GM13977 (cell line): ENCODE measurements at regions not wholly inside any gene's neighbourhood (a gene's known extent, or its start where the extent isn't known, plus 50 kb on each side); places are given as distances from the start of the nearest gene placed in this dataset.

Experiments used
- DNase-seq: peaks from one replicate; pipeline ENCODE4 v3.0.0; 2012; ENCODE audit warnings: low spot score
- CTCF ChIP-seq: IDR thresholded peaks from 2 replicates; pipeline ENCODE4 v1.5.1; 2012; ENCODE audit warnings: mild to moderate bottlenecking, control low read depth; ENCODE audit not compliant: insufficient read depth; ENCODE audit errors: extremely low read depth, missing control alignments
- in situ Hi-C: fragments of 300-500 bp; cut with MboI; formaldehyde crosslinking; loops from one replicate; pipeline ENCODE4 v1.12.0; 2022; ENCODE audit warnings: low sequenced_read_pairs, low pct_unique_long_range_greater_than_20kb, mixed read lengths, inconsistent platforms; ENCODE audit not compliant: unreplicated experiment

- in situ Hi-C loops, result no loop called here
- DNase-seq, result no peak
- TF ChIP-seq CTCF, result no peak
These were observed 1042.3 kb upstream of the NRXN1 start for GRCh38 chr2:52074130-52074719.

GRCh38 chr2:52072949-52073348 is 1041.0 kb upstream of the NRXN1 start:
- in situ Hi-C loops, result no loop called here
- DNase-seq, result no peak
- TF ChIP-seq CTCF, result no peak

- DNase-seq, result no peak
- in situ Hi-C loops, result no loop called here
- TF ChIP-seq CTCF, result no peak
These were observed 1038.7 kb upstream of the NRXN1 start for GRCh38 chr2:52070665-52071064.

- TF ChIP-seq CTCF, result no peak
- no peak for DNase-seq
- in situ Hi-C loops, result no loop called here
These were observed 1032.3 kb upstream of the NRXN1 start for GRCh38 chr2:52064234-52064633.

GRCh38 chr2:52054824-52055223 is 1022.9 kb upstream of the NRXN1 start:
- in situ Hi-C loops, result no loop called here
- TF ChIP-seq CTCF, result no peak
- no peak for DNase-seq

GRCh38 chr2:52036853-52037252 is 1004.9 kb upstream of the NRXN1 start:
- in situ Hi-C loops, result no loop called here
- no peak for DNase-seq
- TF ChIP-seq CTCF, result no peak

GRCh38 chr2:52036024-52036423 is 1004.1 kb upstream of the NRXN1 start:
- no peak for TF ChIP-seq CTCF
- no peak for DNase-seq
- in situ Hi-C loops, result no loop called here
